Brain pericyte (primary cell): ENCODE measurements at regions not wholly inside any gene's neighbourhood (a gene's known extent, or its start where the extent isn't known, plus 50 kb on each side); places are given as distances from the start of the nearest gene placed in this dataset.
"Not testable (repeated sequence)": the region's sequence is repeated elsewhere in the genome, so short reads cannot be mapped to it uniquely, and the experiment has no call there.

ENCODE experiments used
- DNase-seq: peaks from one replicate; pipeline ENCODE4 v3.0.0-alpha.2; 2012; ENCODE audit warnings: low read depth, low spot score

DNA sequence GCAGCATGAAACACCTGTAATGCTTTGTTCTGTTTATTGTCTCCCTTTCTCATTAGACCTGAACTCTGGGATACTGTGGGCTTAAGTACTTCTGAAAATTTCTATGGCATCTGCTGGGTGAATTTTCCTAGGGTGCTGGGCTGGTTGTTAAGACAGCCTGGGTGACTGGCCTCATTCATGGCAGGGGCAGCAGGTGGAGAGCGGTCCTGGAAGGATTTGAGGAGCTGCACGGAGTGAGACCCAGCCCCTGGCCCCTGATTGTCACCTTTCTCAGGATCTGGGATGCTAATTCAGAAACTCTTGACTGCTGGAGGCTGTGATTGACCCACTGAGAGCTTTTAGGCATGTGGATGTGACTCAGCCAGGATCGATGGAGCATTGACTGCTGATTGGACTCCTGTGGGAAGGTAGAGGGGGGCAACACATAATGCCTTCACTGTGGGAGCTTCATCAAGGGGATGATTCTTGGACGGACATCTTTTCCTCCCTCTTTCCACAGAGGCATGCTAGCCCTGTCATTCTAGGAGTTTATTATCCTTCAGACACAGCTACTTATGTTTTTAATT lies 252.0 kb downstream of the GOLGA6L6 start:
- not testable (repeated sequence) for DNase-seq

DNA sequence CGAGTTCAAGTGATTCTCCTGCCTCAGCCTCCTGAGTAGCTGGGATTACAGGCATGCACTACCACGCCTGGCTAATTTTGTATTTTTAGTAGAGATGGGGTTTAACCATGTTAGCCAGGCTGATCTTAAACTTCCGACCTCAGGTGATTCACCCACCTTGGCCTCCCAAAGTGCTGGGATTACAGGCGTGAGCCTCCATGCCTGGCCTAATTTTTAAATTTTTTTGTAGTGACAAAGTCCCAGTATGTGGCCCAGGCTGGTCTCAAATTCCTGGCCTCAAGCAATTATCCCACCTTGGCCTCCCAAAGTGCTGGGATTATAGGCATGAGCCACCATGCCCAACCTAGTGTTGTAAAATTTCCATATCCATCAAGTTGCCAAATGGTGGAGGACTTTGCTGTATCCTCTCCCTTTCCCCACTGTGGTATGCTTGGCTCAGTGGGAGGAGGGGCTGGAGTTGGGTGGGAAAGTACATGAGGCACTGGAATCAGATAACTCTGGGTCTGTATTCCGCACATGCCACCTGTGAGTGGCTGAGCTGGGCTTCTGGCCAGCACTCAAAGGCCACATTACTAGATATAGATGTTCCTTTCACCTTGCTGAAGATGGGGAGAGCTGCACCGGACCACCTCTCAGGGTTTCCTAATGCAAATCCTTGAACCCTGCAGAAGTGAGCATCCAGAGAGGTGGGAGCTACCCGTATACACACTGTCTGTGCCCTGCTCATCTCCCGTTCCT lies 252.6 kb downstream of the GOLGA6L6 start:
- not testable (repeated sequence) for DNase-seq

DNA sequence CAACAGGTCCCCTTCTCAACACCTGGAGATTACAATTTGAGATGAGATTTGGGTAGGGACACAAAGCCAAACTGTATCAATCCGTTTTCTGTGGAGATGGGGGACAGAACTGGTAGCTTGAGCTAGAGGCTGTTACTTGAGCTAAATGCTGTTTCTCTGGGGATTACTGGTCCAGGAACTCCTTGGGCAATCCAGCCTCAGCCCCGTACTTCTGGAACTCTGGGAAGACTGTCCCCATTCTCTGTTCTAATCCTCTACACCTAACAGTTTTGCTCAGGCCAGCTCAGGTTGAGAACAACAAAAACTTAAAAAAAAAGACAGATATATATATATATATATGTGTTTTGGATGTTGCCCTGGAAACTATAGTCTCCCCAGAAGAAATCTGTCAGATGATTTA lies 255.0 kb downstream of the GOLGA6L6 start:
- not testable (repeated sequence) for DNase-seq

DNA sequence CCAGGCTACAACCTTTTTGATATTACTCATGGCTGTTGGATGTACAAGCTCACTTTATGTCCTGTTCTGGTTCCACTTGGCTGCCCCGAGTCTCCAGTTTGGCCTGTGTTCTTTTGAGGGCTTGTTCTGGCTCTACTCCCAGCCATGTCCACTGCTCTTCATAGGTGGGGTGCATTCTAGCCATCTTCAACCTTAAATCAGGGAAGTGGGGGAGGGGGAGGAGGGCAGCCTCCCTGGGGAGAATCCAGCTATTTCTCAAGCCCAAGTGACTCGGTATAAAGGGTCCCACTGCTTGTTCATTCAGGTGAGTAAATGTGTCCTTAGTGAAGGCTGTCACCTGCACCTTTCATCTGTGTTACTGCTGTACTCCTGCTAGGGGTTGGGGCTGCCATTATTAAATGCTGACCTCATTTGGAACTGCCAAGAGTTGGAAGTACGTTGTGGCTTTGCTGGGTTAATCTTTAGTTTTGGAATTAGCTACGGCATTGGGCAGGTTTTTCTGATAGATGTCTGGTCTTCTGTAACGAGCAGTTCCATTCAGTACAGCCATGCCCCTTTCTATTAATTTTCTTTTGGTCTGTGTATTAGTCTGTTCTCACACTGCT lies 255.8 kb downstream of the GOLGA6L6 start:
- not testable (repeated sequence) for DNase-seq

DNA sequence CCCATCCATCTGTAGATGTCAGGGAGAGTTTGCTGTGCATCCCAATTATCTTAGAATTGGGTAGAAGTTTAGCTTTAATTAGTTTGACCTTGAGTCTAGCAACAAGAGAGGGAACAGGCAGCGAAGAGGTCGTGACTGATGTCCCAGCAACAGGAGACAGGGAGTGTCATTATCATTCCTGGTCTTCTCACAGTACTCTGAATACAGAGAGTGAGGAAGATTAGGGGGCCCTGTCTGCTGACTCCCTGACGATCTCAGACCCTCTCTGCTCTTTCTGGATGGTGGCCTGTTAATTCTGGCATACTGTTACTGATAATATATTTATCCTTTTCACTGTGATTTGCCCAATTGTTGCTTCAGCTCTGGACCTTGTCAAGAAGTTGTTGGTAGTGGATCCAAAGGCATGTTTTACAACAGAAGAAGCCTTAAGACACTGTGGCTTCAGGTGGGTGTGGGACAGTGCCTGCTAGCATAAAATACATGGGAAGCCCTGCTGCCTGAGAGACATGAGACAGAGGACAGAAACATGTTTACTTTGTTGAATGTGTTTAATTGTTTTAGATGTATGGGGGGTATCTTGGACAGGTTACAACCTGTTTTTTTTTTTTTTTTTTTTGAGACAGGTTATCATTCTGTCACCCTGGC lies 256.6 kb downstream of the GOLGA6L6 start:
- not testable (repeated sequence) for DNase-seq

DNA sequence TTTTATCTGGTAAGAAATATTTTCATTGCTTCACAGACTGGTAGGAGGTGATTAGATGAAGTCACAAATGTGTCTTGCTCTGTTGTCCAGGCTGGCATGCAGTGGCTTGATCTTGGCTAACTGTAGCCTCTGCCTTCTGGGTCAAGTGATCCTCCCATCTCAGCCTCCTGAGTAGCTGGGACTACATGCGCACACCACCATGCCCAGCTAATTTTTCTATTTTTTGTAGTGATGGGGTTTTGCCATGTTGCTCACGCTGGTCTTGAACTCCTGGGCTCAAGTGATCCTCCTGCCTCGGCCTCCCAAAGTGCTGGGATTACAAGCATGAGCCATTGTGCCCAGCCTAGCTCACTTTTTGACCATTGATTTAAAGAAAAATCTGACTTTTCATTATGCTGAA lies 257.9 kb downstream of the GOLGA6L6 start:
- not testable (repeated sequence) for DNase-seq

DNA sequence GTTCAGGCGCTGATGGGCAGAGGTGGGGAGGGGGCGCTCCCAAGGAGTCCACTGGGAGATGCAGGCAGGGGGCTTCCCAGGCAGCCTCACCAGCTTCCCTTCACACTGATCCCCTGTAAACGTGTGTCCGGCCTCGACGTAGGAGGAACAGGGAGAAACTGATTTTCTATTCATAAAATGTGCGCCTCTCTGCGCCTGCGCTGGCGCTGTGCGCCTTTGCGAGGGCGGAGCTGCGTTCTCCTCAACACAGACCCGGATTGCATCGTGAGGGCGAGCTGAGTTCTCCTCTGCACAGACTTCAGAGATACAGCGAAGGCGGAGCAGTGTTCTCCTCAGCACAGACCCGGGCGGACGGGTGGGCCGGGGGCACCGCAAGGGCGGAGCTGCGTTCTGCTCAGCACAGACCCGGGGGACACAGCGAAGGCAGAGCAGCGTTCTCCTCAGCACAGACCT lies 259.1 kb downstream of the GOLGA6L6 start:
- not testable (repeated sequence) for DNase-seq

DNA sequence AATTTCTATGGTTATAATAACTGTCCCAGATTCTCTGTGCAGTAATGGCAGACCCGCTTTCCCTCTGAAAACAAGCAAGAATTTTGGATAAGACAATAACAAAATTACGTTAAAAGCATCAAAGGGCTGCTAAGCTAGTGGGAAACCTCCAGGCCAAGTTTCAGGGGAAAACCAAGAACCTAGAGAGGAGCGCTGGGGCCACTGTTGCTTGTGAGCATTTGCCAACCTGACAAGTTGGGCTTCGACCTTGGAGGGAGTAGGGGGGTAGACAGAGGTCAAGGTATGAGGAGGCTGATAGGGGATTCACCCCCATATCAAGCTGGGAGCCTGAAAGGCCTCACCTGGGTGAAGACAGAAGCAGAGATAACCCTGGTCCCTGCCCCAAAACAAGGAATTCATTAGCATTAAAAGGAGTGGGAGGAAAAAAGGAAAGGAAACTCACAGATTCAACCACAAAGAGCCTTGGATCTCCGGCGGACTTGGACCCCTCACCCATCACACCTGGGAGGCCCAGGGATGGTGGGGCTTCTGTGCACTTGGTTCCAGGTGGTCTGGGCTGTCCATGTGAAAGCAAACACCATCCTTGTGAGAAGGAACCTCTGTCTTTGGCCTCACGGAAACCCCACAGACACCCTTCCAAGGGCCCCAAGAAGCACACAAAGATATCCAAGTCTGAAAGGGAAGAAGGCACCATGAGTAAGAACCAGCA lies 259.9 kb downstream of the GOLGA6L6 start:
- DNase-seq = not testable (repeated sequence)

DNA sequence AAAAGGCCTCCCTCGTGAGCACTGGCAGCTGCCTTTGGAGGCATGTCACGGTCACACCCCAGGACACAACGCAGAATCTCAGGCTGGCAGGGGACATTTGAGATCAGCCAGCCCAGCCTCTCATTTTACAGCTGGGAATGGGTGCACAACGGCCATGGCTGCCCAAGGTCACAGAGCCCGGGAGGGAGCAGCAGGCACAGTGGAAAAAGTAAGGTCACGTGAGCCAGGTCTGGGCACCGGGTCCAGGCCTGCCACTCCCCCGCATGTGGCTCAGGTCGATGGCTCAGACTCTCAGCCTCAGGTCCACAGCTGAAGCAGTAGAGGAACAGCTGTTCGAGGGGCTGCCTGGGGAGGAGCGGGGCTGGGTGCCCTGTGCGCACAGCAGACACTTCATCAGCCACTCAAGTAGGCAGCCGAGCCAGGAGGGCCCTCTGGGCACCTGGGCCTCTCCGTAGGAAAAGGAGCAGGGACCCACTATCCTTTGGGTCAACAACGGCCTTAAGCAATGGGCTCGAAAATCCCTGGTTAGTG lies 260.6 kb downstream of the GOLGA6L6 start:
- no peak for DNase-seq

DNA sequence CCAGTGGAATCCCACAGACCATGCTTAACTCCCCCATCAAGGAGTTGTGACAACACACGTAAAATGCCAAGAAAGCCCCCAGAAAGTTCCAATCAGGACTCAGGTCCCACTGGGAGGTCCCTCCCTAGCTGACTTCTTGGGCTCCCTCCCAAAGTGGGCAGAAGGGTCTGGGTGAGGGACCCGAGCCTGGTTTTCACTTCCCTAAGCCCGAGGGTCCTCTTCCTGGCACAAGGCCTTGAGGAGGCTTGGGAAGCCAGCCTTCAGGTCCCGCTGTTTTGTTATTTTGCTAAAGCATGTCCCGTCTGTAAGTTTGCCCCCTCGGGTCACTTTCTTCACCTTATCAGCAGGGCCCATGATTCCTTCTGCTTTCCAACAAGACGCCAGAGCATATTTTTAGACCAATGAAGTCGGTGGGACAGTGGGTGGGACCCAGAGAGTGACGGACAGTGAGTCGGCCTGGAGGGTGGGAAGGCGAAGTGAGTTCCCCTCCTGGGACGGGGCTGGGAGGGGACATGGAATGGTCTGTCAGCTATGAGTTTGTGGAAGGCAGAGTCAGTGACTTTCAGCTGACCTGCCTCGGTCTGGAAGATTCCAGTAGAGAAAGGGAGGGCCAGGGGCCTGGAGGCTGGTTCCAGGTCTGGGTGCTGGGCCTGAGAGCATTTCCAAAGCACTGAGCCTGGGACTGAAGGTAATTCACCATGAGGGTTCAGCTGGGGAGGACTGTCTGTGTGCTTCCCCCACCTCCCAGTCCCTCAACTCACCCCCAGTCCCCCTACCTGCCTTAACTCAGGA lies 261.3 kb downstream of the GOLGA6L6 start:
- not testable (repeated sequence) for DNase-seq

DNA sequence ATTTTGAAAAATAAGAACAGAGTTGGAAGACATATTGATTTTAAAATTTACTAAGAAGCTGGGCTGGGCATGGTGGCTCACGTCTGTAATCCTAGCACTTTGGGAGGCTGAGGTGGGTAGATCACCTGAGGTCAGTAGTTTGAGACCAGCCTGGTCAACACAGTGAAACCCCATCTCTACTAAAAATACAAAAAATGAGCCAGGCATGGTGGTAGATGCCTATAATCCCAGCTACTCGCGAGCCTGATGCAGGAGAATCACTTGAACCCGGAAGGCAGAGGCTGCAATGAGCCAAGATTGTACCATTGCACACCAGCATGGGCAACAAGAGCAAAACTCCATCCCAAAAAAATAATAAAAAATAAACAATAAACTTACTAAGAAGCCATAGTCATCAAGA lies 262.5 kb downstream of the GOLGA6L6 start:
- DNase-seq = not testable (repeated sequence)

DNA sequence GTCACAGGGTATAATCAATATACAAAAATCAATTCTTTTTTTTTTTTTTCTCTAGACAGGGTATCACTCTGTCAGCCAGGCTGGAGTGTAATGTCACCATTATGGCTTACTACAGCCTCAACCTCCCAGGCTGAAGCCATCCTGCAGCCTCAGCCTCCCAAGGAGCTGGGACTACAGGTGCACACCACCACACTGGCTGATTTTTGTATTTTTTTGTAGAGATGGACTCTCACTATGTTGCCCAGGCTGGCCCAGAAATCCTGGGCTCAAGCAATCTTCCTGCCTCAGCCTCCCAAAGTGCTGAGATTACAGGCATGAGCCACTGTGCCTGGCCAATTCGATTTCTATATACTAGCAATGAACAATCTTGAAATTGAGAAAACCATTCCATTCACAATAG lies 263.2 kb downstream of the GOLGA6L6 start:
- not testable (repeated sequence) for DNase-seq

DNA sequence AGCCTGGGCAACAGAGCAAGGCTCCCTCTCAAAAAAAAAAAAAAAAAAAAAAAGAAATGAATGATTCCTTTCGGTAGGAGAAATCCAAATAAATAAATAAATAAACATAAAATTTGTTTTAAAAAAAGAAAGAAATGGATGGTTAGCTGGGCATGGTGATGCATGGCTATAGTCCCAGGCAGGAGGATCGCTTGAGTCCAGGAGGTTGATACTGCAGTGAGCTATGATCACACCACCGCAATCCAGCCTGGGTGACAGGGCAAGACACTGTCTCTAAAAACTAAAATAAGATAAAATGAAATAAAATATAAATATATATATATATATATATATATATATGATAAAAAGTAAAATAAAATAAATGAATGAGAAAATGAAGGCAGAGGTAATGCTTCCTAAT lies 264.1 kb downstream of the GOLGA6L6 start:
- DNase-seq = not testable (repeated sequence)

DNA sequence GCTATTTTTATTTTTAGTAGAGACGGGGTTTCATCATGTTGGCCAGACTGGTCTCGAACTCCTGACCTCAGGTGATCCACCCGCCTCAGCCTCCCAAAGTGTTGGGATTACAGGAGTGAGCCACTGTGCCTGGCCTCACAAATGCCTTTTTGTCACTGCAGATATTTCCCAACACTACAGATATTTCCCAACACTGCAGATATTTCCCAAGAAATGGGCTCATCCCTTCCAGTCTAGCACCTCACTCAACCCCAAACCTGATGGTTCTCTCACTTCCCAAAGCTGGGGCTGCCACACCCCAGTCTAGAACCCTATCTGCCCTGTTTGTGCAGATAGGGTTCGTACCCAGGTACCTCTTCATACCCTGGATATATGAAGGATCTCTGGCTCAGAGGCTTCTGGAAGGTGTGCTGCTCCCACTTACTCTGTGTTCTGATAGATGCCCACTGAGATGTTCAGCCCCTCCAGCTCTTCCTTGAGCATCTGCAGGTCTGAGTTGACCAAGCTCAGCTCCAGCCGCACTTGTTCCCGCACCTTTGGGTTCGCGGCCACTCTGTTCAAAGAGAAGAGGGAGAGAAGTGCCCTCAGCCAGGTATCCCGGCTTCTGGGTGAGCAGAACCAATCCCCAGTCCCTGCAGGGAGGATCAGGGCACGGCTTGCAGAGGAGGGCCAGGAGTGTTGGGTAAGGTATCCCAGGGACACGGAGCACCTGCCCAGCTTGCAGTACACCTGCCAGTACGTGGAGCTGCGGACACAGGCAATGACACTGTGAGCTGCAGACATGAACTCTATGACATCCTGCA lies 265.1 kb downstream of the GOLGA6L6 start:
- not testable (repeated sequence) for DNase-seq

DNA sequence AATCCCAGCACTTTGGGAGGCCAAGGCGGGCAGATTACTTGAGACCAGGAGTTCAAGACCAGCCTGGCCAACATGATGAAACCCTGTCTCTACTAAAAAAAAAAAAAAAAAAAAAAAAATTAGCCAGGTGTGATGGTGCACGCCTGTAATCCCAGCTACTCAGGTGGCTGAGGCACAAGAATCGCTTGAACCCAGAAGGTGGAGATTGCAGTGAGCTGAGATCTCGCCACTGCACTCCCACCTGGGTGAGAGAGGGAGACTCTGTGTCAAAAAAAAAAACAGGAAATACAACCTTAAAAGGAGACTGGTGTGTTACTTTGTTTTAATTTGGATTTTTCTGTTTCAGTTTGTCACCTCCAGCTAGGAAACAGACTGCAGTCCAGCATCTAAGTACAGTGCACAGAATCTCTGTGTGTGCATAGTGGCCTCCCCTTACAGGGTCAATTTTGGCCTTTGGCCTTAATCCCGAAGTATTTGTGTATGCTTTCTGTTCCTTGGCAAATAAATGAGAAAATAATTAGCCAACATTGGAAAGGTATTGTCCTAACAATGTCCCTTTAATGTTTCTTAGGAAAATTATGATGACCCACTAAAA lies 266.1 kb downstream of the GOLGA6L6 start:
- DNase-seq = not testable (repeated sequence)

DNA sequence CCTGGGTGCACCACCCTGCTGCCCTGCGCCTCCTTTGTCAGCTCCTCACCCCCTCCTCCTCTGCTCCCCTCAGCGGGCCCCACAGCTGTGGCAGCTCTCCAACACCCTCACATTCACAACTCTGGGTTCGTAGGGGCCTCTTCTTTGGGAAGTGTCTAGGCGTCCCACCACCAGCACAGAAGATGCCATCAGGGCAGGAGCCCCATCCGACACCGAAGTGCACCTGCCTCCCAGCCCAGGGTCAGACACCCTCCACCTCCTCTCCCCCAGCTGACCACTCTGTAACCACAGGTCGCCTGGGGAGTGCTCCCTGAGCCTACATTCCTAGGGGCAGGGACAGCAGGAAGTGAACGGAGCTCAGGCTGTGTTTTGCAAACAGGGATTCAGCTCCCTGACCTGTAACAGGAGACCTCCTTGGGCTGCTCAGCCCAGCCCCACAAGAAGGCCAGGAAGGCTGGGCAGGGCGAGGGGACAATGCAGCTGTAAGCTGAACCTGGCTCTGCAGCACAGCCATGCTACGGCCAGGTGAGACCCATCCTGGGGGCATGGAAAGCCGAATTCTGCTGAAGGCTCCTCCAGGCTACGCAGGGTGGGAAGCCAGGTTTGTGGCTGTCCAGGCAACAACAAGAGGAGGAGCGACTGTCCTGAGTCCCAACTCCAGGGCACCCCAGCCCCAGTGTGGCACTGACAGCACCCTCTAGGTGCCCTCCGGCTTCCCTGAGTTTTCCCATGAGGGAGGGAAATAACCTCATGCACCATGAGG lies 269.0 kb downstream of the GOLGA6L6 start:
- no peak for DNase-seq

DNA sequence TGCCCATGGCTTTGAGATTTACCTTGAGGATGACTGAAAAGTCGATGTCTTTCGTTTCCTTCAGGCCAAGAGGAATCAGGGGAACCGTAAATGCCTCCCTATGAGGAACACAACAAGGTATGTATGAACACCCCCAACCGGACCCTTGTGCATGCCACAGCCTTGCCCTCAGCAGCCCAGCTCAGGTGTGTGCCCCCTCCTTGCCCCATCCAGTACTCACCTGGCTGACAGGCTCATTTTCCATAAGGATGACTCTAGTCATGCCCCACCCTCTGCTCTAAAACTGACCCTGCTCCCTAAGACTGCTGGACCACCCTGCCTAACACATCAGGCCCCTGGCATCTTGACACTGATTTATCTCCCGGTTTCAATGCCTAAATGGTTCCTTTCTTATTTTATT lies 270.0 kb downstream of the GOLGA6L6 start:
- no peak for DNase-seq

DNA sequence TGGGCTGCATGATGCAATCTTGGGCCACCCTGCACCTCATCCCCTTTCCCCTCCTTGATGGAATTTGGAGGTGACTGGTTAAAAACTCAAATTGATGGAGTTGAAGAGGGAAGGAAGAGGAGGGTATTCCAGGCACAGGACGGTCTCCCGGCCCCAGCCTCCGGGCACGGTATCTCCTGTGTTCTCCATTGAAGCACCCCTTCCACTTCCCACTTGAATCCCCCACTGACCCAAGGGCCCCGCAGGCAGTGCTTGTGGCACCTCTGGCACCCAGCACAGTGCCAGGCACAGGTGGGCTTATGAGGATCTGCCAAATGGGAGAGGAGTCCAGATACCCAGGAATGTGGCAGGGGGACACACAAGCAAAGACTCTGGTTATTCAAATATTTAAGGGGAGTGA lies 271.6 kb downstream of the GOLGA6L6 start:
- DNase-seq = not testable (repeated sequence)

DNA sequence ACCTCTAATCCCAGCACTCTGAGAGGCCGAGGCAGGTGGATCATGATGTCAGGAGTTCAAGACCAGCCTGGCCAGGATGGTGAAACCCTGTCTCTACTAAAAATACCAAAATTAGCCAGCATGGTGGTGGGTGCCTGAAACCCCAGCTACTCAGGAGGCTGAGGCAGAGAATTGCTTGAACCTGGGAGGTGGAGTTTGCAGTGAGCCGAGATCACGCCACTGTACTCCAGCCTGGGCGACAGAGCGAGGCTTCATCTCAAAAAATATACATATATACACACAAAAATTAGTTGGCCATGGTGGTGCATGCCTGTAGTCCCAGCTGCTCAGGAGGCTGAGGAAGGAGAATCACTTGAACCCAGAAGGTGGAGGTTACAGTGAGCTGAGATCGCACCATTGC lies 273.6 kb downstream of the GOLGA6L6 start:
- not testable (repeated sequence) for DNase-seq
